ENCODE measurements at regions not wholly inside any gene's neighbourhood (a gene's known extent, or its start where the extent isn't known, plus 50 kb on each side); places are given as distances from the start of the nearest gene placed in this dataset.

DNA sequence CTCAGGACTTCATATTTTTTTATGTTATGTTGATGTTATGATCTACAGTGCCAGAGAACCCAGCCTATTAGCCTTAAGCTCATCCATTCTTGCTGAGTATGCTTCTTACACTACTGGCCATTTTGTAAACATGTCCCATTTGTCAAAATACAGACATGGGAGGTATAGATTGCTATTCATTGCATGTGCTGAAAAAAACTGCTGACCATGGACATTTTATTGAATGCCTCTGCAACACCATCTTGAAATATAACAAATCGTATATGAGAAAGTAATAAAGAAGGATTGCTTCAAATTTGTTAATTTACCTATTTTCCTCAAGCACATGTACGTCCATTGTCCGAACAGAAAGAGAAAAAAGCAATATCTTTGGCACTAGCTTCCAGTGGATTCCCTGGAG is 91.5 kb upstream of the FAM47A start:
- TF ChIP-seq CTCF (IDR thresholded peaks at IDR 0.05): no peak
- no peak for TF ChIP-seq POLR2AphosphoS5 (IDR thresholded peaks at IDR 0.05)

All from prostate gland (tissue), 2 donors.